ENCODE measurements at regions not wholly inside any gene's neighbourhood (a gene's known extent, or its start where the extent isn't known, plus 50 kb on each side); places are given as distances from the start of the nearest gene placed in this dataset.

- ChIA-PET CTCF (no interaction called here), POLR2A (no interaction called here), RAD21 (ENCODE audit: low non-redundant PET in 1 of 2, low total read pairs in 2 of 2, uncharacterized antibody in 2 of 2, unreplicated experiment in 2 of 2) (no interaction called here)
- no peak overlapping the region for H3K4me2 ChIP-seq (ENCODE audit: low read length)
- no peaks in the 10 kb centered on the region for H3K79me2 ChIP-seq (ENCODE audit: insufficient read depth, low read length)
- no peak overlapping the region for H2AFZ ChIP-seq (ENCODE audit: low read depth, low read length, poor library complexity, severe bottlenecking)
- ATAC-seq (no peak), DNase-seq (ENCODE audit: low read depth, low spot score) (no peak)
- no peaks in the 10 kb centered on the region for H4K20me1 ChIP-seq (ENCODE audit: insufficient read depth)
- TF ChIP-seq ELF1 (IDR thresholded peaks at IDR 0.05; ENCODE audit: borderline replicate concordance, low read depth) (no peak), ZNF274 (IDR thresholded peaks at IDR 0.05; ENCODE audit: low read depth, low read length) (no peak), EZH2 (IDR thresholded peaks at IDR 0.05) (no peak), FOSL1 (IDR thresholded peaks at IDR 0.05; ENCODE audit: low read depth) (no peak), CEBPB (IDR thresholded peaks at IDR 0.05; ENCODE audit: low read depth) (no peak), CTCF (IDR thresholded peaks at IDR 0.05 in 2 of 3, conservative IDR thresholded peaks at IDR 0.05 in 1 of 3; ENCODE audit: borderline replicate concordance in 1 of 3, insufficient read depth in 1 of 3, low read depth in 2 of 3, low read length in 2 of 3) (no peak), JUND (IDR thresholded peaks at IDR 0.05) (no peak), CBX3 (IDR thresholded peaks at IDR 0.05; ENCODE audit: low read depth) (no peak), POLR2AphosphoS5 (IDR thresholded peaks at IDR 0.05; ENCODE audit: low read depth, low read length) (no peak), RAD21 (IDR thresholded peaks at IDR 0.05; ENCODE audit: low read depth) (no peak), ZFX (IDR thresholded peaks at IDR 0.05) (no peak), ATF3 (IDR thresholded peaks at IDR 0.05) (no peak), SRF (IDR thresholded peaks at IDR 0.05; ENCODE audit: low read depth) (no peak), POLR2A (IDR thresholded peaks at IDR 0.05; ENCODE audit: borderline replicate concordance, extremely low read depth, insufficient read depth, insufficient read length) (no peak)
- no peaks in the 10 kb centered on the region for H3K4me1 ChIP-seq (ENCODE audit: control insufficient read depth in 1 of 2, insufficient read depth in 2 of 2, low read length in 2 of 2)
- H3K27me3 ChIP-seq (ENCODE audit: insufficient read depth, low read length), result no peaks in the 10 kb centered on the region
- no peak overlapping the region for H3K4me3 ChIP-seq (replicated peaks in 1 of 2; ENCODE audit: low read depth in 1 of 2, low read length in 2 of 2)
- H3K36me3 ChIP-seq (ENCODE audit: control insufficient read depth in 1 of 2, insufficient read depth in 2 of 2, low read length in 2 of 2), result no peaks in the 10 kb centered on the region
- intact Hi-C loops (cut with micrococcal nuclease), result no loop called here
- no TSS peak for BruUV-seq (replicated peaks)
- 0 out of 2 replicates have a peak, but pooled peaks cover 3% of the 10 kb centered on the region for H3K9me2 ChIP-seq (ENCODE audit: insufficient read depth)
- no peaks in the 10 kb centered on the region for H3K9me3 ChIP-seq (ENCODE audit: control insufficient read depth in 1 of 2, insufficient read depth in 1 of 2, low read depth in 1 of 2, low read length in 2 of 2)
- no peak overlapping the region for H3K9ac ChIP-seq (ENCODE audit: low read length)
- H3K27ac ChIP-seq (ENCODE audit: low read depth, low read length), result no peak overlapping the region
These were observed 81.7 kb upstream of the RALGPS2 start for GRCh38 chr1:178643349-178643748.
